H1 (cell line): ENCODE measurements at regions not wholly inside any gene's neighbourhood (a gene's known extent, or its start where the extent isn't known, plus 50 kb on each side); places are given as distances from the start of the nearest gene placed in this dataset.

Experiments
- CTCF ChIA-PET: fragments of 300-600 bp; sonication (Branson Sonifier 250); formaldehyde crosslinking; loops from one replicate; lab custom pipeline; 2021; ENCODE audit not compliant: partially characterized antibody; lab: Charles Lee
- POLR2A ChIA-PET: fragments of 300-600 bp; sonication (Branson Sonifier 250); formaldehyde crosslinking; loops from one replicate; lab custom pipeline; 2021; ENCODE audit warnings: inconsistent platforms; ENCODE audit not compliant: partially characterized antibody; lab: Charles Lee
- DNase-seq, 2 experiments: peaks; one replicate each; pipeline versions ENCODE4 v3.0.0 to v3.0.0-alpha.2; 2010 to 2022; ENCODE audit warnings: low spot score in 2 of 2, low read depth in 1 of 2, mixed read lengths in 1 of 2
- FAIRE-seq: peaks from 2 replicates; lab custom pipeline; 2011; peaks lifted over from hg19 to GRCh38; lab: Jason Lieb, UNC
- H2AFZ ChIP-seq: 2 replicates; pipeline ENCODE4 v1.8.1; 2012; ENCODE audit warnings: low read length, inconsistent platforms
- H2AK5ac ChIP-seq: 2 replicates; pipeline ENCODE4 v1.6.1; 2013; ENCODE audit warnings: low read depth, low read length
- H2BK120ac ChIP-seq: replicated peaks from 2 replicates; pipeline ENCODE3; 2013; ENCODE audit warnings: low read depth, low read length, inconsistent platforms
- H2BK12ac ChIP-seq: 2 replicates; pipeline ENCODE4 v1.6.1; 2013; ENCODE audit warnings: low read depth, low read length
- H2BK15ac ChIP-seq: 2 replicates; pipeline ENCODE4 v1.6.1; 2013; ENCODE audit warnings: low read length
- H2BK20ac ChIP-seq: 2 replicates; pipeline ENCODE4 v1.6.1; 2013; ENCODE audit warnings: low read length
- H2BK5ac ChIP-seq: 2 replicates; pipeline ENCODE4 v1.6.1; 2013; ENCODE audit warnings: low read depth, low read length
- H3K14ac ChIP-seq: 2 replicates; pipeline ENCODE4 v1.6.1; 2013; ENCODE audit warnings: inconsistent platforms; ENCODE audit not compliant: insufficient read length
- H3K18ac ChIP-seq: 2 replicates; pipeline ENCODE4 v1.6.1; 2013; ENCODE audit warnings: low read length; ENCODE audit errors: extremely low read depth
- H3K23ac ChIP-seq: 2 replicates; pipeline ENCODE4 v1.6.1; 2013; ENCODE audit warnings: inconsistent platforms; ENCODE audit not compliant: insufficient read length
- H3K23me2 ChIP-seq: 2 replicates; pipeline ENCODE4 v1.6.1; 2013; ENCODE audit warnings: low read depth, low read length
- H3K27ac ChIP-seq: 2 replicates; pipeline ENCODE4 v1.6.1; 2011; ENCODE audit warnings: low read depth, low read length, inconsistent platforms
- H3K27me3 ChIP-seq, 4 experiments: replicated peaks in 1 of 4; 1 replicate in 1 of 4; 2 replicates in 3 of 4; pipeline versions ENCODE4 v1.6.1 to v1.8.1; 2011 to 2013; ENCODE audit warnings: low read length in 3 of 4, mild to moderate bottlenecking in 3 of 4, inconsistent platforms in 2 of 4, mixed read lengths in 2 of 4, moderate library complexity in 1 of 4; ENCODE audit not compliant: control insufficient read depth in 3 of 4, insufficient read depth in 3 of 4; ENCODE audit errors: extremely low read depth in 1 of 4
- H3K36me3 ChIP-seq, 4 experiments: 2 replicates each; pipeline versions ENCODE4 v1.6.1 to v1.8.1; 2011 to 2013; ENCODE audit warnings: mild to moderate bottlenecking in 4 of 4, low read length in 3 of 4, moderate library complexity in 2 of 4, control low read depth in 1 of 4, inconsistent platforms in 1 of 4; ENCODE audit not compliant: insufficient read depth in 4 of 4, control insufficient read depth in 2 of 4
- H3K4ac ChIP-seq: replicated peaks from 2 replicates; pipeline ENCODE3; 2013; ENCODE audit warnings: low read length, low read depth, mixed read lengths, inconsistent platforms; ENCODE audit not compliant: insufficient read length
- H3K4me1 ChIP-seq, 4 experiments: replicated peaks in 1 of 4; 1 replicate in 1 of 4; 2 replicates in 3 of 4; pipeline versions ENCODE4 v1.6.1 to v1.8.1; 2011 to 2013; ENCODE audit warnings: low read length in 3 of 4, inconsistent platforms in 2 of 4, mixed read lengths in 1 of 4; ENCODE audit not compliant: insufficient read depth in 4 of 4, control insufficient read depth in 3 of 4
- H3K4me2 ChIP-seq, 2 experiments: 2 replicates each; pipeline versions ENCODE4 v1.6.1 to v1.8.1; 2011 to 2013; ENCODE audit warnings: low read depth in 2 of 2, low read length in 2 of 2, control low read depth in 1 of 2, inconsistent platforms in 1 of 2, mild to moderate bottlenecking in 1 of 2; ENCODE audit not compliant: insufficient read depth in 1 of 2
- H3K4me3 ChIP-seq, 4 experiments: fragments of 200-600, 300-600 bp in 1 of 4; sonication (generic), shearing (Covaris generic), sonication (Bioruptor Twin) in 1 of 4; 2 replicates each; pipeline versions ENCODE4 v1.5.1 to v1.8.1; 2011 to 2016; ENCODE audit warnings: low read length in 4 of 4, low read depth in 3 of 4, control low read depth in 2 of 4, inconsistent platforms in 2 of 4, mild to moderate bottlenecking in 2 of 4, mixed read lengths in 1 of 4, moderate library complexity in 1 of 4; ENCODE audit not compliant: insufficient read depth in 2 of 4; ENCODE audit errors: extremely low read depth in 1 of 4
- H3K56ac ChIP-seq: replicated peaks from 2 replicates; pipeline ENCODE3; 2013; ENCODE audit warnings: low read depth, mild to moderate bottlenecking, mixed read lengths, low read length, inconsistent platforms; ENCODE audit not compliant: insufficient read length
- H3K79me1 ChIP-seq: 2 replicates; pipeline ENCODE4 v1.6.1; 2013; ENCODE audit warnings: low read depth, low read length, control low read depth
- H3K79me2 ChIP-seq, 2 experiments: 2 replicates each; pipeline versions ENCODE4 v1.6.1 to v1.8.1; 2012 to 2013; ENCODE audit warnings: low read length in 2 of 2, mild to moderate bottlenecking in 2 of 2, inconsistent platforms in 1 of 2; ENCODE audit not compliant: insufficient read depth in 2 of 2, control insufficient read depth in 1 of 2
- H3K9ac ChIP-seq, 4 experiments: replicated peaks in 1 of 4; 1 replicate in 1 of 4; 2 replicates in 3 of 4; pipeline versions ENCODE4 v1.6.1 to v1.8.1; 2011 to 2013; ENCODE audit warnings: low read depth in 3 of 4, low read length in 3 of 4, control low read depth in 2 of 4, mild to moderate bottlenecking in 2 of 4, moderate library complexity in 2 of 4, inconsistent platforms in 1 of 4; ENCODE audit errors: extremely low read depth in 1 of 4
- H3K9me3 ChIP-seq, 2 experiments: 2 replicates each; pipeline versions ENCODE4 v1.6.1 to v1.8.1; 2012 to 2013; ENCODE audit warnings: mild to moderate bottlenecking in 2 of 2, moderate library complexity in 2 of 2, control low read depth in 1 of 2, inconsistent platforms in 1 of 2, low read depth in 1 of 2, low read length in 1 of 2, mixed read lengths in 1 of 2; ENCODE audit not compliant: insufficient read depth in 2 of 2
- H4K20me1 ChIP-seq, 2 experiments: replicated peaks in 1 of 2; 2 replicates each; pipeline versions ENCODE3 to v1.8.1; 2011 to 2013; ENCODE audit warnings: inconsistent platforms in 2 of 2, low read length in 2 of 2, mild to moderate bottlenecking in 1 of 2; ENCODE audit not compliant: insufficient read depth in 2 of 2, control insufficient read depth in 1 of 2
- H4K5ac ChIP-seq: 2 replicates; pipeline ENCODE4 v1.6.1; 2013; ENCODE audit warnings: low read length, low read depth, mixed read lengths, inconsistent platforms; ENCODE audit not compliant: insufficient read length
- H4K8ac ChIP-seq: 2 replicates; pipeline ENCODE4 v1.8.0; 2013; ENCODE audit warnings: mild to moderate bottlenecking, moderate library complexity, low read length, inconsistent platforms; ENCODE audit not compliant: insufficient read depth; ENCODE audit errors: extremely low read depth
- H4K91ac ChIP-seq: replicated peaks from 2 replicates; pipeline ENCODE3; 2013; ENCODE audit warnings: low read length, mixed read lengths, inconsistent platforms; ENCODE audit not compliant: insufficient read length
- BACH1 ChIP-seq: IDR thresholded peaks from 2 replicates; pipeline ENCODE4 v1.6.1; 2012; ENCODE audit warnings: low read length, improper control_type of control experiment
- SP4 ChIP-seq: IDR thresholded peaks from 2 replicates; pipeline ENCODE4 v1.6.1; 2012; ENCODE audit warnings: low read length, inconsistent platforms
- TBP ChIP-seq: IDR thresholded peaks from 2 replicates; pipeline ENCODE4 v1.6.1; 2011; ENCODE audit warnings: low read depth, low read length, improper control_type of control experiment
- WGBS, 2 experiments: shearing (Covaris generic) in 1 of 2; methylation state at CpG; one replicate each; pipeline versions ENCODE4 v1.1.6 to v1.1.7; 2013 to 2015; ENCODE audit warnings: low lambda C conversion rate in 2 of 2, mixed read lengths in 2 of 2, inconsistent platforms in 1 of 2, low coverage in 1 of 2, missing lambda C conversion rate in 1 of 2; ENCODE audit not compliant: insufficient replicate concordance in 2 of 2, insufficient coverage in 1 of 2, insufficient read length in 1 of 2; ENCODE audit errors: extremely low coverage in 1 of 2, missing lambda C conversion rate in 1 of 2; 5-methylcytosine and 5-hydroxymethylcytosine counted together

- no peaks in the 10 kb centered on the region for H3K9me3 ChIP-seq
- H2AK5ac ChIP-seq, result no peak overlapping the region
- H3K4me1 ChIP-seq, result no peaks in the 10 kb centered on the region
- no peaks in the 10 kb centered on the region for H3K36me3 ChIP-seq
- no peaks in the 10 kb centered on the region for H3K23me2 ChIP-seq
- WGBS, 2 experiments, result 85% methylated on average over 2 of the region's 2 CpGs; no CpG with 5 or more reads in 1 of the 2 experiments
- H3K23ac ChIP-seq, result no peak overlapping the region
- H3K79me1 ChIP-seq, result no peaks in the 10 kb centered on the region
- FAIRE-seq (no peak), DNase-seq (no peak)
- no peak overlapping the region for H2BK15ac ChIP-seq
- no peak overlapping the region for H3K4ac ChIP-seq
- H2BK20ac ChIP-seq, result no peak overlapping the region
- H3K79me2 ChIP-seq, result no peaks in the 10 kb centered on the region
- ChIA-PET CTCF (interaction anchor here (0.6 to 1.2 kb wide), 8 partner anchors 20 to 202 kb away, joined by 3 to 4 read pairs (median 3); no protein-coding TSS in a partner anchor), POLR2A (no interaction called here)
- H4K91ac ChIP-seq, result no peak overlapping the region
- no peak overlapping the region for H3K4me2 ChIP-seq
- H2BK5ac ChIP-seq, result no peak overlapping the region
- H3K4me3 ChIP-seq, result no peak overlapping the region
- no peak overlapping the region for H3K9ac ChIP-seq
- no peaks in the 10 kb centered on the region for H3K27me3 ChIP-seq
- no peak overlapping the region for H3K27ac ChIP-seq
- no peak overlapping the region for H3K56ac ChIP-seq
- H2BK120ac ChIP-seq, result no peak overlapping the region
- no peak overlapping the region for H4K8ac ChIP-seq
- H2BK12ac ChIP-seq, result no peak overlapping the region
- H3K14ac ChIP-seq, result no peak overlapping the region
- H2AFZ ChIP-seq, result no peak overlapping the region
- no peak for TF ChIP-seq BACH1
- no peak for TF ChIP-seq TBP
- no peak for TF ChIP-seq SP4
- H4K20me1 ChIP-seq, result no peaks in the 10 kb centered on the region
- H3K18ac ChIP-seq, result no peak overlapping the region
- no peak overlapping the region for H4K5ac ChIP-seq
Measured at GRCh38 chr1:189804352-189804751, 673.3 kb downstream of the BRINP3 start.
